K562 (cell line): ENCODE measurements at regions not wholly inside any gene's neighbourhood (a gene's known extent, or its start where the extent isn't known, plus 50 kb on each side); places are given as distances from the start of the nearest gene placed in this dataset.

ENCODE experiments used
- ATAC-seq: fragments of 200-7000 bp; cut with Tn5 transposase; 3 replicates; pipeline ENCODE4 v1.9.1; 2020; ENCODE audit warnings: moderate library complexity
- BruUV-seq: library from RNA; stranded (reverse); fragments of 400-500 nt; replicated peaks from 2 replicates; lab custom pipeline; 2021; lab: Mats Ljungman, UMichigan
- CTCF ChIA-PET: fragments of 300-600 bp; formaldehyde crosslinking; extraction: SDS; loops from one replicate; lab custom pipeline; 2021; ENCODE audit warnings: low intra/inter-chr PET ratio; lab: Yijun Ruan, JAX
- POLR2A ChIA-PET: fragments of 300-600, 350-650 bp; sonication (Branson Sonifier 250); formaldehyde crosslinking; extraction: SDS; loops from one replicate; lab custom pipeline; 2021; ENCODE audit warnings: antibody characterized with exemption, inconsistent platforms; lab: Yijun Ruan, JAX
- DNase-seq, 4 experiments: peaks; one replicate each; pipeline versions ENCODE4 v3.0.0 to v3.0.0-alpha.2; 2011 to 2018; ENCODE audit warnings: low spot score in 3 of 4, mixed read lengths in 3 of 4; ENCODE audit errors: extremely low read depth in 1 of 4
- FAIRE-seq: peaks from 2 replicates; lab custom pipeline; 2011; peaks lifted over from hg19 to GRCh38; lab: Jason Lieb, UNC
- H2AFZ ChIP-seq: 2 replicates; pipeline ENCODE4 v1.6.0; 2011; ENCODE audit warnings: low read depth, low read length, control low read depth, inconsistent platforms
- H3K27ac ChIP-seq: fragments of 200-600 bp; 3 replicates; pipeline ENCODE4 v1.8.0; 2011; ENCODE audit warnings: low read depth, mild to moderate bottlenecking, control low read depth, inconsistent platforms, low read length, moderate library complexity, mixed read lengths; ENCODE audit errors: extremely low read depth
- H3K27me3 ChIP-seq, 2 experiments: fragments of 300-600 bp in 1 of 2; 2 replicates in 1 of 2; 3 replicates in 1 of 2; pipeline versions ENCODE4 v1.6.0 to v1.8.0; 2011; ENCODE audit warnings: inconsistent platforms in 2 of 2, low read length in 2 of 2, mild to moderate bottlenecking in 1 of 2, mixed read lengths in 1 of 2, moderate library complexity in 1 of 2; ENCODE audit not compliant: control insufficient read depth in 2 of 2, insufficient read depth in 2 of 2
- H3K36me3 ChIP-seq: fragments of 300-600 bp; 3 replicates; pipeline ENCODE4 v1.8.0; 2011; ENCODE audit warnings: mild to moderate bottlenecking, low read length, inconsistent platforms; ENCODE audit not compliant: control insufficient read depth, insufficient read depth
- H3K4me1 ChIP-seq, 2 experiments: fragments of 200-600 bp in 1 of 2; replicated peaks in 1 of 2; 2 replicates in 1 of 2; 3 replicates in 1 of 2; pipeline versions ENCODE4 v1.5.1 to v1.8.0; 2011; ENCODE audit warnings: inconsistent platforms in 2 of 2, low read length in 2 of 2, mild to moderate bottlenecking in 1 of 2, mixed read lengths in 1 of 2, moderate library complexity in 1 of 2; ENCODE audit not compliant: control insufficient read depth in 2 of 2, insufficient read depth in 2 of 2
- H3K4me2 ChIP-seq: 2 replicates; pipeline ENCODE4 v1.6.1; 2011; ENCODE audit warnings: low read length, control low read depth, inconsistent platforms, mixed read lengths; ENCODE audit not compliant: insufficient read depth
- H3K4me3 ChIP-seq: fragments of 200-600 bp; sonication (generic), shearing (Covaris generic); 2 replicates; pipeline ENCODE4 v1.5.1; 2016; ENCODE audit warnings: control low read depth, inconsistent platforms
- H3K79me2 ChIP-seq: fragments of 200-600 bp; 3 replicates; pipeline ENCODE4 v1.8.0; 2011; ENCODE audit warnings: low read length, inconsistent platforms; ENCODE audit not compliant: control insufficient read depth, insufficient read depth
- H3K9ac ChIP-seq, 2 experiments: 2 replicates each; pipeline versions ENCODE4 v1.6.0 to v1.6.1; 2011; ENCODE audit warnings: low read depth in 2 of 2, low read length in 2 of 2, control low read depth in 1 of 2, inconsistent platforms in 1 of 2, mild to moderate bottlenecking in 1 of 2, mixed read lengths in 1 of 2; ENCODE audit not compliant: insufficient read depth in 1 of 2
- H3K9me1 ChIP-seq: one replicate; pipeline ENCODE4 v1.6.0; 2011; ENCODE audit warnings: inconsistent platforms, mild to moderate bottlenecking, low read length, moderate library complexity; ENCODE audit not compliant: control insufficient read depth, insufficient read depth
- H3K9me3 ChIP-seq: replicated peaks from 2 replicates; pipeline ENCODE4 v1.5.1; 2011; ENCODE audit warnings: low read depth, low read length, inconsistent platforms; ENCODE audit not compliant: control insufficient read depth, insufficient read depth
- H4K20me1 ChIP-seq: replicated peaks from 2 replicates; pipeline ENCODE4 v1.6.1; 2011; ENCODE audit warnings: low read length, inconsistent platforms, mixed read lengths; ENCODE audit not compliant: control insufficient read depth, insufficient read depth
- ARNT ChIP-seq, 2 experiments: fragments of 450-650 bp; IDR thresholded peaks; 2 replicates each; pipeline ENCODE4 v1.6.1; 2016; ENCODE audit warnings: mild to moderate bottlenecking in 1 of 2
- CCAR2 ChIP-seq: fragments of 200-400 bp; formaldehyde crosslinking; IDR thresholded peaks from 2 replicates; pipeline ENCODE4 v1.6.1; 2017; ENCODE audit warnings: mild to moderate bottlenecking, low read depth, low read length
- GATAD2A ChIP-seq: fragments of 450-650 bp; IDR thresholded peaks from 2 replicates; pipeline ENCODE4 v1.6.1; 2017
- NR2C2 ChIP-seq, 2 experiments: fragments of 200-800 bp in 1 of 2; sonication (Bioruptor generic) in 1 of 2; sonication (generic) in 1 of 2; formaldehyde crosslinking in 1 of 2; IDR thresholded peaks; 2 replicates each; pipeline versions ENCODE4 v1.6.1 to v1.8.0; 2016 to 2022; ENCODE audit warnings: mild to moderate bottlenecking in 1 of 2, missing compliant biosample characterization in 1 of 2, missing genetic modification characterization in 1 of 2, missing genetic modification reagents in 1 of 2
- PHTF2 ChIP-seq: fragments of 250-450 bp; sonication (Bioruptor Pico); IDR thresholded peaks from 2 replicates; pipeline ENCODE4 v1.5.0; 2021; ENCODE audit warnings: mild to moderate bottlenecking
- RBM39 ChIP-seq: fragments of 200-400 bp; formaldehyde crosslinking; optimal IDR thresholded peaks from 2 replicates; pipeline ENCODE3; 2018; ENCODE audit warnings: low read depth, low read length
- TRIM28 ChIP-seq: fragments of 450-650 bp; IDR thresholded peaks from 2 replicates; pipeline ENCODE4 v1.6.1; 2017
- ZC3H4 ChIP-seq: sonication (generic); formaldehyde crosslinking; IDR thresholded peaks from 2 replicates; pipeline ENCODE4 v1.9.0; 2021; ENCODE audit warnings: missing genetic modification reagents, borderline replicate concordance
- ZNF57 ChIP-seq: fragments of 450-650 bp; formaldehyde crosslinking; IDR thresholded peaks from 2 replicates; pipeline ENCODE4 v1.4.0; 2020; ENCODE audit warnings: mild to moderate bottlenecking, moderate library complexity
- ZNF609 ChIP-seq: sonication (generic); formaldehyde crosslinking; IDR thresholded peaks from 2 replicates; pipeline ENCODE4 v1.8.1; 2023; ENCODE audit warnings: missing genetic modification reagents, mild to moderate bottlenecking, borderline replicate concordance
- ZNF785 ChIP-seq: fragments of 250-450 bp; sonication (Bioruptor Pico); IDR thresholded peaks from 2 replicates; pipeline ENCODE4 v1.4.0; 2020; ENCODE audit warnings: mild to moderate bottlenecking
- WGBS: fragments of 100-300 bp; shearing (Covaris generic); methylation state at CpG from one replicate; pipeline ENCODE4 v1.1.6; 2016; ENCODE audit warnings: low coverage, mixed read lengths; ENCODE audit not compliant: insufficient coverage; ENCODE audit errors: missing lambda C conversion rate; 5-methylcytosine and 5-hydroxymethylcytosine counted together
- in situ Hi-C: fragments of 300-500 bp; cut with MboI; formaldehyde crosslinking; loops from 4 replicates; pipeline ENCODE4 v1.15.0; 2018; ENCODE audit warnings: inconsistent platforms, mixed read lengths
- intact Hi-C: fragments of 100-400 bp; cut with micrococcal nuclease; formaldehyde crosslinking; loops from 2 replicates; pipeline ENCODE4 v1.14.2; 2022
- TF ChIP-seq, protein P1 (sequence below): fragments of 450-650 bp; IDR thresholded peaks from 2 replicates; pipeline ENCODE4 v1.6.1; 2014; ENCODE audit warnings: low read depth, mild to moderate bottlenecking, moderate library complexity, borderline replicate concordance
- TF ChIP-seq, protein P2 (sequence below): fragments of 450-650 bp; IDR thresholded peaks from 2 replicates; pipeline ENCODE4 v1.6.1; 2018; ENCODE audit warnings: mild to moderate bottlenecking, low read depth; ENCODE audit not compliant: partially characterized antibody
- TF ChIP-seq, protein P3 (sequence below): fragments of 450-650 bp; IDR thresholded peaks from 2 replicates; pipeline ENCODE4 v1.6.1; 2016; ENCODE audit warnings: low read depth, mild to moderate bottlenecking, moderate library complexity

DNA sequence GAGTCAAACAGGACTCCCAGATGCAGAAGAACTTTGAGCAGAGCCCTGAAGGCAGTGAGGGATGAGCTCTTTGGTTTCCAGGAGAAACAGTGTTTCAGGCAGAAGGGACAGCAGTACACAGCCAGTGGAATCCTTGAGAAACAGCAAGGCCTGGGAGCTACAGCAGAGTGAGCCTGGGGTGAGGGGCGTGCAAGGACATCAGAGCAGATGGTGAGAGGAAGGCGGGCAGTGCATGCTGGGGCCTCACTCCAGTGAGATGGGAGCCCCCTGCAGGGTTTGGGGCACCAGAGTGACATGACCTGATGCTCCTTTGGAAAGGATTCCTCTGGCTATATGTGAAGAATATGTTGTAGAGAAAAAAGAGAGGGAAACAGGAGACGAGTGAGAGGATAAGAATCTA is 98.1 kb upstream of the EGFL6 start:
- Histone ChIP-seq H3K9me1 (no peaks in the 10 kb centered on the region), H3K27me3 (peaks cover under 1 to 2% of the 10 kb centered on the region in 2 experiments; a peak in 2 of 5 replicates), H3K27ac (no peak overlapping the region), H3K4me3 (no peak overlapping the region), H4K20me1 (no peaks in the 10 kb centered on the region), H3K9me3 (no peaks in the 10 kb centered on the region), H2AFZ (no peak overlapping the region), H3K4me1 (no peaks in the 10 kb centered on the region; a peak in 2 of 5 replicates), H3K79me2 (no peaks in the 10 kb centered on the region), H3K9ac (no peak overlapping the region; a peak in 1 of 4 replicates)
- in situ Hi-C loops, result no loop called here
- FAIRE-seq, result no peak
- 13% methylated on average over 2 of the region's 3 CpGs for WGBS
- peak; percentile 53; the same call in 2 of the 3 replicates for ATAC-seq
- POLR2A ChIA-PET, result no interaction called here
- DNase-seq, result peak in 1 of 4 experiments; percentile 4
- BruUV-seq, result no TSS peak
- CTCF ChIA-PET, result no interaction called here
- intact Hi-C loops, result no loop called here
- TF ChIP-seq ZNF785 (no peak), NR2C2 (CRISPR knock-in tag; IDR thresholded peaks at IDR 0.05) (no peak), NR2C2 (tag; IDR thresholded peaks at IDR 0.05) (no peak), ARNT (IDR thresholded peaks at IDR 0.05) (no peak), PHTF2 (no peak), ZNF609 (CRISPR knock-in tag) (no peak), GATAD2A (no peak), TRIM28 (no peak), ZC3H4 (CRISPR knock-in tag) (no peak), RBM39 (no peak), ZNF57 (CRISPR knock-in tag) (no peak), CCAR2 (no peak)
- TF ChIP-seq, protein P1, sequence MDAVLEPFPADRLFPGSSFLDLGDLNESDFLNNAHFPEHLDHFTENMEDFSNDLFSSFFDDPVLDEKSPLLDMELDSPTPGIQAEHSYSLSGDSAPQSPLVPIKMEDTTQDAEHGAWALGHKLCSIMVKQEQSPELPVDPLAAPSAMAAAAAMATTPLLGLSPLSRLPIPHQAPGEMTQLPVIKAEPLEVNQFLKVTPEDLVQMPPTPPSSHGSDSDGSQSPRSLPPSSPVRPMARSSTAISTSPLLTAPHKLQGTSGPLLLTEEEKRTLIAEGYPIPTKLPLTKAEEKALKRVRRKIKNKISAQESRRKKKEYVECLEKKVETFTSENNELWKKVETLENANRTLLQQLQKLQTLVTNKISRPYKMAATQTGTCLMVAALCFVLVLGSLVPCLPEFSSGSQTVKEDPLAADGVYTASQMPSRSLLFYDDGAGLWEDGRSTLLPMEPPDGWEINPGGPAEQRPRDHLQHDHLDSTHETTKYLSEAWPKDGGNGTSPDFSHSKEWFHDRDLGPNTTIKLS, result no peak
- TF ChIP-seq, protein P2, sequence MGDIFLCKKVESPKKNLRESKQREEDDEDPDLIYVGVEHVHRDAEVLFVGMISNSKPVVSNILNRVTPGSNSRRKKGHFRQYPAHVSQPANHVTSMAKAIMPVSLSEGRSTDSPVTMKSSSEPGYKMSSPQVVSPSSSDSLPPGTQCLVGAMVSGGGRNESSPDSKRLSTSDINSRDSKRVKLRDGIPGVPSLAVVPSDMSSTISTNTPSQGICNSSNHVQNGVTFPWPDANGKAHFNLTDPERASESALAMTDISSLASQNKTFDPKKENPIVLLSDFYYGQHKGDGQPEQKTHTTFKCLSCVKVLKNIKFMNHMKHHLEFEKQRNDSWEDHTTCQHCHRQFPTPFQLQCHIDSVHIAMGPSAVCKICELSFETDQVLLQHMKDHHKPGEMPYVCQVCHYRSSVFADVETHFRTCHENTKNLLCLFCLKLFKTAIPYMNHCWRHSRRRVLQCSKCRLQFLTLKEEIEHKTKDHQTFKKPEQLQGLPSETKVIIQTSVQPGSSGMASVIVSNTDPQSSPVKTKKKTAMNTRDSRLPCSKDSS, result no peak
- TF ChIP-seq, protein P3, sequence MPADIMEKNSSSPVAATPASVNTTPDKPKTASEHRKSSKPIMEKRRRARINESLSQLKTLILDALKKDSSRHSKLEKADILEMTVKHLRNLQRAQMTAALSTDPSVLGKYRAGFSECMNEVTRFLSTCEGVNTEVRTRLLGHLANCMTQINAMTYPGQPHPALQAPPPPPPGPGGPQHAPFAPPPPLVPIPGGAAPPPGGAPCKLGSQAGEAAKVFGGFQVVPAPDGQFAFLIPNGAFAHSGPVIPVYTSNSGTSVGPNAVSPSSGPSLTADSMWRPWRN, result no peak
- TF ChIP-seq, all 486 proteins: peak for 0
- no peaks in the 10 kb centered on the region for H3K36me3 ChIP-seq
- no peak overlapping the region for H3K4me2 ChIP-seq
